Caco-2 (cell line): ENCODE measurements at regions not wholly inside any gene's neighbourhood (a gene's known extent, or its start where the extent isn't known, plus 50 kb on each side); places are given as distances from the start of the nearest gene placed in this dataset.

ENCODE experiments used
- BruUV-seq: library from RNA; stranded (reverse); fragments of 400-500 nt; replicated peaks from 2 replicates; lab custom pipeline; 2021; lab: Mats Ljungman, UMichigan
- CTCF ChIA-PET: fragments of 300-600 bp; sonication (Branson Sonifier 250); formaldehyde crosslinking; loops from one replicate; lab custom pipeline; 2022; ENCODE audit warnings: antibody characterized with exemption; lab: Charles Lee
- POLR2A ChIA-PET: fragments of 300-600 bp; sonication (Branson Sonifier 250); formaldehyde crosslinking; loops from one replicate; lab custom pipeline; 2022; ENCODE audit warnings: antibody characterized with exemption; lab: Charles Lee
- DNase-seq, 2 experiments: peaks; one replicate each; pipeline versions ENCODE4 v3.0.0 to v3.0.0-alpha.2; 2020 to 2022
- H3K27me3 ChIP-seq: replicated peaks from 2 replicates; pipeline ENCODE4 v1.6.0; 2011; ENCODE audit warnings: low read length; ENCODE audit not compliant: control insufficient read depth, insufficient read depth
- H3K36me3 ChIP-seq: 2 replicates; pipeline ENCODE4 v1.5.1; 2011; ENCODE audit warnings: low read length; ENCODE audit not compliant: control insufficient read depth, insufficient read depth
- H3K4me1 ChIP-seq: fragments of 250-450 bp; sonication (Bioruptor Pico); 2 replicates; pipeline ENCODE4 v1.5.1; 2020; ENCODE audit warnings: mild to moderate bottlenecking
- H3K4me3 ChIP-seq: 2 replicates; pipeline ENCODE4 v1.5.1; 2011; ENCODE audit warnings: low read depth, mild to moderate bottlenecking, control low read depth, low read length
- H3K9me3 ChIP-seq: fragments of 250-450 bp; sonication (Bioruptor Pico); 2 replicates; pipeline ENCODE4 v1.5.1; 2020; ENCODE audit warnings: mild to moderate bottlenecking, moderate library complexity
- H3K27ac Mint-ChIP-seq: one replicate; pipeline ENCODE4 v1.8.0; 2022; ENCODE audit warnings: mixed read lengths; ENCODE audit not compliant: unreplicated experiment
- H3K27me3 Mint-ChIP-seq: one replicate; pipeline ENCODE4 v1.8.0; 2022; ENCODE audit warnings: mixed read lengths; ENCODE audit not compliant: insufficient read depth, unreplicated experiment
- H3K36me3 Mint-ChIP-seq: one replicate; pipeline ENCODE4 v1.8.0; 2022; ENCODE audit warnings: mild to moderate bottlenecking, mixed read lengths; ENCODE audit not compliant: insufficient read depth, unreplicated experiment
- H3K4me1 Mint-ChIP-seq: one replicate; pipeline ENCODE4 v1.8.0; 2022; ENCODE audit warnings: low read depth, mixed read lengths; ENCODE audit not compliant: unreplicated experiment
- H3K4me3 Mint-ChIP-seq: one replicate; pipeline ENCODE4 v1.8.0; 2022; ENCODE audit warnings: mild to moderate bottlenecking, moderate library complexity, mixed read lengths; ENCODE audit not compliant: unreplicated experiment
- H3K9me3 Mint-ChIP-seq: one replicate; pipeline ENCODE4 v1.8.0; 2022; ENCODE audit warnings: mixed read lengths; ENCODE audit not compliant: unreplicated experiment
- intact Hi-C: fragments of 100-400 bp; cut with micrococcal nuclease; formaldehyde crosslinking; loops from one replicate; pipeline ENCODE4 v1.10.0; 2022; ENCODE audit not compliant: unreplicated experiment
- TF ChIP-seq, protein P1 (sequence below), 2 experiments: fragments of 200-600 bp in 1 of 2; IDR thresholded peaks; 1 replicate in 1 of 2; 2 replicates in 1 of 2; pipeline versions ENCODE4 v1.5.1 to v1.8.0; 2011 to 2022; ENCODE audit warnings: antibody characterized with exemption in 1 of 2, control low read depth in 1 of 2, inconsistent platforms in 1 of 2, low read depth in 1 of 2, low read length in 1 of 2, mild to moderate bottlenecking in 1 of 2, moderate library complexity in 1 of 2; ENCODE audit not compliant: insufficient read depth in 1 of 2, severe bottlenecking in 1 of 2, unreplicated experiment in 1 of 2

GRCh38 chr4:132542228-132542627, 606.9 kb upstream of the PCDH10 start:
- TF ChIP-seq, protein P1, sequence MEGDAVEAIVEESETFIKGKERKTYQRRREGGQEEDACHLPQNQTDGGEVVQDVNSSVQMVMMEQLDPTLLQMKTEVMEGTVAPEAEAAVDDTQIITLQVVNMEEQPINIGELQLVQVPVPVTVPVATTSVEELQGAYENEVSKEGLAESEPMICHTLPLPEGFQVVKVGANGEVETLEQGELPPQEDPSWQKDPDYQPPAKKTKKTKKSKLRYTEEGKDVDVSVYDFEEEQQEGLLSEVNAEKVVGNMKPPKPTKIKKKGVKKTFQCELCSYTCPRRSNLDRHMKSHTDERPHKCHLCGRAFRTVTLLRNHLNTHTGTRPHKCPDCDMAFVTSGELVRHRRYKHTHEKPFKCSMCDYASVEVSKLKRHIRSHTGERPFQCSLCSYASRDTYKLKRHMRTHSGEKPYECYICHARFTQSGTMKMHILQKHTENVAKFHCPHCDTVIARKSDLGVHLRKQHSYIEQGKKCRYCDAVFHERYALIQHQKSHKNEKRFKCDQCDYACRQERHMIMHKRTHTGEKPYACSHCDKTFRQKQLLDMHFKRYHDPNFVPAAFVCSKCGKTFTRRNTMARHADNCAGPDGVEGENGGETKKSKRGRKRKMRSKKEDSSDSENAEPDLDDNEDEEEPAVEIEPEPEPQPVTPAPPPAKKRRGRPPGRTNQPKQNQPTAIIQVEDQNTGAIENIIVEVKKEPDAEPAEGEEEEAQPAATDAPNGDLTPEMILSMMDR (IDR thresholded peaks at IDR 0.05; ENCODE audit: insufficient read depth in 1 of 2, low read depth in 1 of 2, low read length in 1 of 2, severe bottlenecking in 1 of 2, unreplicated experiment in 1 of 2): no peak
- POLR2A ChIA-PET: no interaction called here
- no peaks in the 10 kb centered on the region for H3K27me3 Mint-ChIP-seq
- Histone ChIP-seq H3K36me3 (no peaks in the 10 kb centered on the region), H3K9me3 (no peaks in the 10 kb centered on the region), H3K4me3 (no peak overlapping the region), H3K4me1 (no peaks in the 10 kb centered on the region), H3K27me3 (no peaks in the 10 kb centered on the region)
- no peak overlapping the region for H3K4me3 Mint-ChIP-seq
- intact Hi-C loops: no loop called here
- H3K27ac Mint-ChIP-seq: no peak overlapping the region
- H3K4me1 Mint-ChIP-seq: no peaks in the 10 kb centered on the region
- CTCF ChIA-PET: no interaction called here
- BruUV-seq: no TSS peak
- H3K9me3 Mint-ChIP-seq: no peaks in the 10 kb centered on the region
- no peaks in the 10 kb centered on the region for H3K36me3 Mint-ChIP-seq
- no peak for DNase-seq

DNA sequence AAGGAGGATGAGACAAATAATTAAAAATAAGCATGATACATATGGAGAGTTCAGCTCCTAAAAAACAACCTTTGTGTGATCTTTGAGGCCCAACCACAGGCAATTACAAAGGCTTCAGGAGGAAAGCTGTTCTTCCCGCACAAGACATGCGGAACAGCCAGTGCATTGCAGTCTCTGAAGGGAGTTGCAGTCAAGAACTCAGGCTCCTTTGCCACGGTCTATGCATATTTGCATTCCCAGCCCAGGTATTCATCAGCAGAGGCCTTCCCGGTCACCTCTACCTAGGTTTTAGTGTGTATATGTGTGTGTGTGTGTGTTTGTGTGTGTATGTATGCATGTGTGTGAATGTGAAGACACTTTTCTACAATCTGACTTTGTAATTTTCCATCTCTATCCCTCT, 600.6 kb upstream of the PCDH10 start:
- no TSS peak for BruUV-seq

DNA sequence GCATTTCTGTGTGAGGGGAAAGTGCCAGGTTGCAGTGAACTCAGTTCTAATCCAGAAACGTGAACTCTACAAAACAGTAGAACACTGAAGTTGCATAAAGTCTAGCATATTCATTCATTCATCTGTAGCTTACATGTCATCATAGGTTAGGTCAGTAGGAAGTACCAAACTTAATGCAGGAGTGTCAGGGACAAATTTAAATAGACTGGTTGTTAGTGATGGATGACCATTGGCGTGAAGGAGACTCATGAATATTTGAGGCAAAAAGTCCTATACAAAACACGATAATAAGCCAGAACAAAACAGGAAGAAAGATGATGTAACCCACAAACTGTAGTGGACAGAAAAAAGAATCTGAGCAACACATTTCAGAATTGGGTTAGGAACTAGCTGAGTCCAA, 592.8 kb upstream of the PCDH10 start:
- no TSS peak for BruUV-seq
- intact Hi-C loops: no loop called here
- POLR2A ChIA-PET: no interaction called here

More for the DNA sequence above, 600.6 kb upstream of the PCDH10 start:
- TF ChIP-seq, protein P1 (IDR thresholded peaks at IDR 0.05; ENCODE audit: insufficient read depth in 1 of 2, low read depth in 1 of 2, low read length in 1 of 2, severe bottlenecking in 1 of 2, unreplicated experiment in 1 of 2): no peak
- POLR2A ChIA-PET: no interaction called here
- no peaks in the 10 kb centered on the region for H3K27me3 Mint-ChIP-seq
- no peak overlapping the region for H3K27ac Mint-ChIP-seq
- no peaks in the 10 kb centered on the region for H3K4me1 ChIP-seq
- no peaks in the 10 kb centered on the region for H3K36me3 Mint-ChIP-seq
- CTCF ChIA-PET: no interaction called here
- no peaks in the 10 kb centered on the region for H3K4me1 Mint-ChIP-seq
- no peak overlapping the region for H3K4me3 Mint-ChIP-seq
- DNase-seq: no peak
- no peak overlapping the region for H3K4me3 ChIP-seq
- H3K36me3 ChIP-seq: no peaks in the 10 kb centered on the region
- no peaks in the 10 kb centered on the region for H3K27me3 ChIP-seq
- H3K9me3 ChIP-seq: no peaks in the 10 kb centered on the region
- H3K9me3 Mint-ChIP-seq: no peaks in the 10 kb centered on the region
- intact Hi-C loops: no loop called here

More for the DNA sequence above, 592.8 kb upstream of the PCDH10 start:
- TF ChIP-seq, protein P1 (IDR thresholded peaks at IDR 0.05; ENCODE audit: insufficient read depth in 1 of 2, low read depth in 1 of 2, low read length in 1 of 2, severe bottlenecking in 1 of 2, unreplicated experiment in 1 of 2): no peak
- Mint-ChIP-seq H3K4me3 (no peak overlapping the region), H3K27ac (no peak overlapping the region), H3K9me3 (no peaks in the 10 kb centered on the region), H3K27me3 (peaks cover 4% of the 10 kb centered on the region), H3K36me3 (no peaks in the 10 kb centered on the region), H3K4me1 (no peaks in the 10 kb centered on the region)
- Histone ChIP-seq H3K27me3 (no peaks in the 10 kb centered on the region), H3K36me3 (no peaks in the 10 kb centered on the region), H3K4me1 (no peaks in the 10 kb centered on the region), H3K9me3 (no peaks in the 10 kb centered on the region), H3K4me3 (no peak overlapping the region)
- no peak for DNase-seq
- CTCF ChIA-PET: no interaction called here
